ENCODE measurements at regions not wholly inside any gene's neighbourhood (a gene's known extent, or its start where the extent isn't known, plus 50 kb on each side); places are given as distances from the start of the nearest gene placed in this dataset.

DNA sequence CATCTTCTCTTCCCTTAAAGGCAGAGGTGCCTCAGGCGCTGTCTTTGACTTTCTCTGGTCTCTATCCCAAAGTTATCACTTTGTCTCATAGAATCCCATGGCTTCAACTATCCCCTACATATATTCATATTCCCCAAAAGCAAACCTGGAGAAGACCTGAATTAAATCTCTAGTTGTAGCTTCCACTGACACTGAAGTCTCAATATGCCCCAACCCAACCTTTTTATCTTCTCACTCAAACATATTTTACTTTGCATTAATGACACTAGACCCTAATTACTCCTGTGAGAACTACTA lies 354.5 kb upstream of the DUSP10 start:
- H3K9ac ChIP-seq (ENCODE audit: low read length in 5 of 5), result no peak overlapping the region
- H3K4me1 ChIP-seq (ENCODE audit: control insufficient read depth in 5 of 5, insufficient read depth in 5 of 5, low read length in 5 of 5), result peaks cover 0 to 10% (median 8%) of the 10 kb centered on the region in 5 donors
- H3K4me3 ChIP-seq (ENCODE audit: low read depth in 1 of 5, low read length in 5 of 5), result no peak overlapping the region
- no peaks in the 10 kb centered on the region for H3K9me3 ChIP-seq (ENCODE audit: control insufficient read depth in 5 of 5, low read length in 5 of 5)
- no peaks in the 10 kb centered on the region for H3K36me3 ChIP-seq (ENCODE audit: control insufficient read depth in 5 of 5, insufficient read depth in 5 of 5, low read length in 5 of 5)
- no peaks in the 10 kb centered on the region for H3K27me3 ChIP-seq (ENCODE audit: control insufficient read depth in 5 of 5, insufficient read depth in 4 of 5, low read length in 5 of 5)
- H3K27ac ChIP-seq (ENCODE audit: low read depth, low read length), result no peak overlapping the region

DNA sequence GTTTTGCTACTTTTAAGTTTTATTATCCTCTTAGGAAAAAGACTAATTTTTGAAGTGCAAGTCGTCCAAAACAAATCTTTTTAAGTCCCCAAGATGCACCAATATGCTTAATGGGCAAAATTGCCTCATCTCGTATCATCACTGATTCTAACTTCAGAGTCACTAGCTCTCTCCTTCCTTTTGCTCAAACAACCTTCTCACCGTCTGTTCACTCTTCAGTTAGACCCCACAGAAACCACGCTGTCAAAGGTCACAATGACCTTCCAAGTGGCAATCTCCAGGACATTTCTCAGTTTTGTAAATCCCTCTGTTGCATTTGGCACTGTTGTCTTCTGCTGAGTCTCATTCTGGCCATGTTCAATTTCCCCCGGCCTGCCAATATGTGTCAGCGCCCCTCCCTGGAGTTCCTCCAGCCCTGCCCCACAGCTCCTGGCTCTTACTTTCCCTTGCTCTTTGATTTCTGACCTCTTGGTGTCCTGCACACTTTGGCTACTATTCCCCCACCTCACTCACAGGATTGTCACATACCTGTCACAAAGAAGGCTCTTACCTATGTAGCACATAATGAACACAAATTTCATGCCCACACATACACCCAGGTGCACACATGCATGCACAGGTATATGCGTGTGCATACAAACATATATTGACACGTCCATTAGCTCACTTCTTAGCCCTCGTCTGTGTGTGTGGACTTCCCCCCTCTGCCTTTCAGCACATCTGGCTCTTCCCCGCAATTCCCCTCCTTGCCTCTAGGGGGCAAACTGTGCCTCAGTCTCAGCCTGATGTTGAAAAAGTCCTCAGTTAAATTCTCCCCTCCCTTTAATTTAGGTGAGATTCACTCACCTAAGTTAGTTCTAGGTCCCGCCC lies 354.0 kb upstream of the DUSP10 start:
- Histone ChIP-seq H3K27ac (ENCODE audit: low read depth, low read length) (no peak overlapping the region), H3K4me1 (ENCODE audit: control insufficient read depth in 5 of 5, insufficient read depth in 5 of 5, low read length in 5 of 5) (peaks cover 0 to 10% (median 8%) of the 10 kb centered on the region in 5 donors), H3K27me3 (ENCODE audit: control insufficient read depth in 5 of 5, insufficient read depth in 4 of 5, low read length in 5 of 5) (no peaks in the 10 kb centered on the region), H3K4me3 (ENCODE audit: low read depth in 1 of 5, low read length in 5 of 5) (no peak overlapping the region), H3K36me3 (ENCODE audit: control insufficient read depth in 5 of 5, insufficient read depth in 5 of 5, low read length in 5 of 5) (no peaks in the 10 kb centered on the region), H3K9me3 (ENCODE audit: control insufficient read depth in 5 of 5, low read length in 5 of 5) (no peaks in the 10 kb centered on the region), H3K9ac (ENCODE audit: low read length in 5 of 5) (no peak overlapping the region)

DNA sequence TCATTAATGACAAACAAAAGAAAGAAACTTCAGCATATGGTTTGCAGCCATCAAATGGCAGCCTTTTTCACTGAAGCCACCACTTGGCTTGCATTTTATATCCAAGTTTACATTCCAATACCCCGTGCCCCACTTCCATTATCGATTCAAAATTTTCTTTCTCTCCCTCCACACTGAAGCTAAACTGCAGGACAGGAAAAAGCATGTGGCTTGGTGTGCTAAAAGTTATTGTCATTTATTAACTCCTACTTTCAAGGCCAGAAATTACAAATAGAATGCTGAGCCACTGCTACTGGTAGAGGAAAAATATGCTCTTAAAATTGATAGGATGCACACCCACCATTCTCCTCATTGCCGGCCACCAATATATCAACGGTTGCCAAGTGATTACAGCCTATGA lies 351.6 kb upstream of the DUSP10 start:
- no peak overlapping the region for H3K9ac ChIP-seq (ENCODE audit: low read length in 5 of 5)
- peaks cover 0 to 10% (median 8%) of the 10 kb centered on the region in 5 donors for H3K4me1 ChIP-seq (ENCODE audit: control insufficient read depth in 5 of 5, insufficient read depth in 5 of 5, low read length in 5 of 5)
- H3K4me3 ChIP-seq (ENCODE audit: low read depth in 1 of 5, low read length in 5 of 5), result no peak overlapping the region
- no peaks in the 10 kb centered on the region for H3K9me3 ChIP-seq (ENCODE audit: control insufficient read depth in 5 of 5, low read length in 5 of 5)
- H3K27me3 ChIP-seq (ENCODE audit: control insufficient read depth in 5 of 5, insufficient read depth in 4 of 5, low read length in 5 of 5), result no peaks in the 10 kb centered on the region
- no peak overlapping the region for H3K27ac ChIP-seq (ENCODE audit: low read depth, low read length)
- H3K36me3 ChIP-seq (ENCODE audit: control insufficient read depth in 5 of 5, insufficient read depth in 5 of 5, low read length in 5 of 5), result no peaks in the 10 kb centered on the region

DNA sequence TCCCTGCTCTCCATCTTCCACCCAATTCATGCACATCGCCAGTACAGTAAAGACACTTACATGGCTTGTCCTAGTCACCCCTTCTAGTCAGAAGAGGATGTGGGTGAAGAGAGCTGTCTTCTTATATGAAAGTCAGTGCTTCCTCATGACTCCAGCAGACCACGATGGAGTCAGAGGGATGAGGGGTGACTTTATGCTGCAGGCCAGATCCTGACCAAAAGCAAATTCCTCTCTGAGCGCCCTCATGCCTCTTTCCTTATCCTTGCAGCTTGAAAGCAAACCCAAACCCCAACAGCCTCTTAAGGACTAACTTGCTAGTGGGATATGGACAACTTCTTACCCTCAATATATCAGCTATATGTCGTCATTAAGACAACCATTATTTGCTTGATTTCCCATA lies 348.2 kb upstream of the DUSP10 start:
- no peak overlapping the region for H3K4me3 ChIP-seq (ENCODE audit: low read depth in 1 of 5, low read length in 5 of 5)
- H3K9me3 ChIP-seq (ENCODE audit: control insufficient read depth in 5 of 5, low read length in 5 of 5), result peaks cover 0 to 6% (median 0%) of the 10 kb centered on the region in 5 donors
- no peaks in the 10 kb centered on the region for H3K27me3 ChIP-seq (ENCODE audit: control insufficient read depth in 5 of 5, insufficient read depth in 4 of 5, low read length in 5 of 5)
- H3K4me1 ChIP-seq (ENCODE audit: control insufficient read depth in 5 of 5, insufficient read depth in 5 of 5, low read length in 5 of 5), result peaks cover 0 to 10% (median 3%) of the 10 kb centered on the region in 5 donors
- H3K36me3 ChIP-seq (ENCODE audit: control insufficient read depth in 5 of 5, insufficient read depth in 5 of 5, low read length in 5 of 5), result no peaks in the 10 kb centered on the region
- no peak overlapping the region for H3K9ac ChIP-seq (ENCODE audit: low read length in 5 of 5)
- H3K27ac ChIP-seq (ENCODE audit: low read depth, low read length), result no peak overlapping the region

DNA sequence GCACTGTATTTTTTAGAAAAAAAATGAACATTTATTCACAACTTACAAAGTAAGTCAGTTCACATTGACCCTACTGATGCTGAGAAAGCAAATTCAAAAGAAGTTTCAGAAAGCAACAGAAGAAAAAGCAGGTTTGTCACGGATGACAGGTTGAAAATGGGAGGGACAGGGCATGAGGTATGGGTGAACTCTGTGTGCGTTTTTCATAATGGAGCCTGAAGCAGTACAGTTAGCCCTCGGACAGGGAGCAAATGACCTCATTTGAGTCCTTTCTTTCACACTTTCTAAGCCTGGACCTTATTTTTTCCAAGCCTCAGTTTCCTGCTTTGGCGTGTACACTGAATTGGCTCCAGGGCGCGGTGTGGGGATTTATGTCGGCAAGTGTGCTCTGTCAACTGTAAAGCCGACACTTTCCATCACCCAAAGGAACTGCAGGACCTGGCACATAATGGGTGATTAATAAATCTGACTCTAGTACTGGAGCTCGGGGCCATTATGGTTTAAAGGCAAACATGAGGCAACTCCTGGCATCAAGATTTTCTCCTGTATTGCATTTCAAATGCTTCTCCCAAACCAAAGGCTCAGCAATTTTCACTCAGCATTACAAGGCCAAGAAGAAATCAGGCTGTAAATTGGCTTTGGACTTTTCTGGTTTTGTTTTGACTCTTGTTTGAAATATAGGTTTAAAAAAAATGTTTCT lies 345.5 kb upstream of the DUSP10 start:
- H3K27ac ChIP-seq (ENCODE audit: low read depth, low read length), result peak overlapping the region; percentile 48
- no peaks in the 10 kb centered on the region for H3K36me3 ChIP-seq (ENCODE audit: control insufficient read depth in 5 of 5, insufficient read depth in 5 of 5, low read length in 5 of 5)
- H3K4me3 ChIP-seq (ENCODE audit: low read depth in 1 of 5, low read length in 5 of 5), result peak overlapping the region in 3 of 5 donors; percentile 0 to 25 (median 12)
- H3K27me3 ChIP-seq (ENCODE audit: control insufficient read depth in 5 of 5, insufficient read depth in 4 of 5, low read length in 5 of 5), result no peaks in the 10 kb centered on the region
- H3K9ac ChIP-seq (ENCODE audit: low read length in 5 of 5), result no peak overlapping the region
- H3K4me1 ChIP-seq (ENCODE audit: control insufficient read depth in 5 of 5, insufficient read depth in 5 of 5, low read length in 5 of 5), result peaks cover 0 to 10% (median 3%) of the 10 kb centered on the region in 5 donors
- H3K9me3 ChIP-seq (ENCODE audit: control insufficient read depth in 5 of 5, low read length in 5 of 5), result peaks cover 0 to 11% (median 9%) of the 10 kb centered on the region in 5 donors

DNA sequence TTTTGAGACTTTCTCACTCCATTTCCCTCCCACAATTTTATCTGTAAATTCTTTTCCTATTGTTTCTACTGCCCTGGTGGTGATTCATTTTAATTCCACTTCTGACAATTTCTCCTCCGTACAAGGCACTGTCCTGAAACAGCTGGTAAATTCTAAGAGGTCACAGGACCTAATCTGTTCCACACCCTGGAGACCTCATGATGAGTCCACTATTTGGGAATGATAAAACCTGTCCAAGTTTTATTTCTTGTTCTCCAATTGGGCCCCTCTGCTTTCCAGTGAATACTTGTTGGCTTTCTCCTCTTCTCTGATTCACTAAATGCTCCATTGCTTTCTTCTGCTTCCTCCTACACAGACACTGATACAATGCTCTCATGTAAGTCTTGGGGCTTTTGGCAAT lies 343.1 kb upstream of the DUSP10 start:
- peaks cover 0 to 10% (median 3%) of the 10 kb centered on the region in 5 donors for H3K4me1 ChIP-seq (ENCODE audit: control insufficient read depth in 5 of 5, insufficient read depth in 5 of 5, low read length in 5 of 5)
- no peak overlapping the region for H3K9ac ChIP-seq (ENCODE audit: low read length in 5 of 5)
- no peaks in the 10 kb centered on the region for H3K27me3 ChIP-seq (ENCODE audit: control insufficient read depth in 5 of 5, insufficient read depth in 4 of 5, low read length in 5 of 5)
- H3K27ac ChIP-seq (ENCODE audit: low read depth, low read length), result no peak overlapping the region
- peaks cover 0 to 14% (median 11%) of the 10 kb centered on the region in 5 donors for H3K9me3 ChIP-seq (ENCODE audit: control insufficient read depth in 5 of 5, low read length in 5 of 5)
- H3K36me3 ChIP-seq (ENCODE audit: control insufficient read depth in 5 of 5, insufficient read depth in 5 of 5, low read length in 5 of 5), result no peaks in the 10 kb centered on the region
- H3K4me3 ChIP-seq (ENCODE audit: low read depth in 1 of 5, low read length in 5 of 5), result no peak overlapping the region

DNA sequence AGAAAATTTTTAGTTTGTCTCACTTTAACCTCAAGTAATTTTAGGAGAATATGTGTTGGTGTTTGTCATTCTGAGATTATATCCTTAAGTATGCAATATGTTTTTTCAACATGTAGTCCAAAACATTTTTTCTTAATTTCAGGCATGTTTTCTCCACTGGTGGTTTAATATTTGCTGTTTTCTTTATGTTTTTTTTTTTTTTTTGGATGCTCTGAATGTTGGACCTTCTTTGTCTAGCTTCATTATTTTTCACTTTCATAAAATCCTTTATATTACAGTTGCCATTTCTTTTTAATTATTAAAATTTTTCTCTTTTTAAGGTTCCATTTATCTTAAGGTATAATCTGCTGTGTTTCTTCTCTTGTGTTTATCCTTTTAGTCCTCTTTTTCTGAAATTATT lies 342.2 kb upstream of the DUSP10 start:
- H3K4me1 ChIP-seq (ENCODE audit: control insufficient read depth in 5 of 5, insufficient read depth in 5 of 5, low read length in 5 of 5), result peaks cover 0 to 10% (median 3%) of the 10 kb centered on the region in 5 donors
- peaks cover 0 to 14% (median 11%) of the 10 kb centered on the region in 5 donors for H3K9me3 ChIP-seq (ENCODE audit: control insufficient read depth in 5 of 5, low read length in 5 of 5)

DNA sequence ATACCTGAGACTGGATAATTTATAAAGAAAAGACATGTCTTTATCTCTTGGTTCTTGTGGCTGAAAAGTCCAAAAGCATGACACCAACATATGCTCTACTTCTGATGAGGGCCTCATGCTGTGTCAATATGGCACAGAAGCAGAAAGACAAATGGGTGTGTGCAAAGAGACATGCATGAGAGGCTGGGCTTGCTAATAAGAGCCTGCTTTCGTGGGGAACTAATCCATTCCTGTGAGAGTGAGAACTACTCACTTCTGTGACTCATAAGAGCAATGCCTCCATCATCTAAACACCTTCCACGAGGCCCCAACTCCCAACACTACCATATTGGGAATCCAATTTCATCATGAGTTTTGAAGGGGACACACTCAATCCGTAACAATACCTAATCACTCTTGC lies 340.0 kb upstream of the DUSP10 start:
- no peak overlapping the region for H3K4me3 ChIP-seq (ENCODE audit: low read depth in 1 of 5, low read length in 5 of 5)

More for the DNA sequence above, 342.2 kb upstream of the DUSP10 start:
- H3K9ac ChIP-seq (ENCODE audit: low read length in 5 of 5), result no peak overlapping the region
- no peak overlapping the region for H3K4me3 ChIP-seq (ENCODE audit: low read depth in 1 of 5, low read length in 5 of 5)
- H3K36me3 ChIP-seq (ENCODE audit: control insufficient read depth in 5 of 5, insufficient read depth in 5 of 5, low read length in 5 of 5), result no peaks in the 10 kb centered on the region
- no peaks in the 10 kb centered on the region for H3K27me3 ChIP-seq (ENCODE audit: control insufficient read depth in 5 of 5, insufficient read depth in 4 of 5, low read length in 5 of 5)
- no peak overlapping the region for H3K27ac ChIP-seq (ENCODE audit: low read depth, low read length)

DNA sequence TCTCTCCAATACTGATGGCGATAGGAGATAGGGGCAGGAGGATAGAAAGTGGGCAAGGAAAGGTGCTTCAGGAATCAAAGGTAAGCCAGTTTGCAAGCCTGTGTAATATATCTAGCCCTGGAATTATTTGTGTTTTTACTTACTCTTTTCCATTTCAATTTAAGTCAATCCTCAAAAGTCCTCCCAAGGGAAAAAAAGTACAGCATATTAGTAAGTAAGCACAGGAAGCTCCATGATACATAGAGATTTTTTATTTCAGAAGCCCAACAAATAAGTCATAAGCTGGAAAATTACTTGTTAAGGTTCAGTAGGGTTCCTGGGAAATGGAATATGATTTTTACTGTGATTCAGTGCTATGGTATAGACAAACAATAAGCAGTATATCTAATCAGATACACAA lies 337.7 kb upstream of the DUSP10 start:
- Histone ChIP-seq H3K4me1 (ENCODE audit: control insufficient read depth in 5 of 5, insufficient read depth in 5 of 5, low read length in 5 of 5) (peaks cover 0 to 5% (median 0%) of the 10 kb centered on the region in 5 donors), H3K4me3 (ENCODE audit: low read depth in 1 of 5, low read length in 5 of 5) (no peak overlapping the region), H3K36me3 (ENCODE audit: control insufficient read depth in 5 of 5, insufficient read depth in 5 of 5, low read length in 5 of 5) (no peaks in the 10 kb centered on the region)

More for the DNA sequence above, 340.0 kb upstream of the DUSP10 start:
- H3K9me3 ChIP-seq (ENCODE audit: control insufficient read depth in 5 of 5, low read length in 5 of 5), result peaks cover 0 to 14% (median 11%) of the 10 kb centered on the region in 5 donors
- H3K4me1 ChIP-seq (ENCODE audit: control insufficient read depth in 5 of 5, insufficient read depth in 5 of 5, low read length in 5 of 5), result peaks cover 0 to 5% (median 0%) of the 10 kb centered on the region in 5 donors
- H3K27me3 ChIP-seq (ENCODE audit: control insufficient read depth in 5 of 5, insufficient read depth in 4 of 5, low read length in 5 of 5), result no peaks in the 10 kb centered on the region
- no peak overlapping the region for H3K9ac ChIP-seq (ENCODE audit: low read length in 5 of 5)
- no peak overlapping the region for H3K27ac ChIP-seq (ENCODE audit: low read depth, low read length)
- no peaks in the 10 kb centered on the region for H3K36me3 ChIP-seq (ENCODE audit: control insufficient read depth in 5 of 5, insufficient read depth in 5 of 5, low read length in 5 of 5)

DNA sequence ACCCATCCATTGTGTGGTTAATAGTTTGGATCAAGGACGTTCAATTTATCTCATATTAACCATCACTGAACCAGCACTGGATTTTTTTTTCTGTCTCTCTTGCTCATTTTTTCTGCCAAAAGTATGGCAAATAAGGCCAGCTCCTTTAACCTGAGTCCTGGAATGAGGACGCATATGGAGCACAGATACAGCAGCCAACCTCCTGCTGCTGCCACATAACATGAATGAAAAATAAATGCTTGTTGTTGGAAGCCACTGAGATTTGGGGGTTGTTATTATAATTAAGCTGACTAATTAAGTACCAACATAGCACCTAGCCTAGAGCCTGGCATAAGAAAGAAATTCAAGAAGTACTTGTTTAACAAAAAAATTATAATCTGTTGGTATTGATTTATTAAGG lies 335.3 kb upstream of the DUSP10 start:
- Histone ChIP-seq H3K27me3 (ENCODE audit: control insufficient read depth in 5 of 5, insufficient read depth in 4 of 5, low read length in 5 of 5) (no peaks in the 10 kb centered on the region), H3K9me3 (ENCODE audit: control insufficient read depth in 5 of 5, low read length in 5 of 5) (peaks cover 0 to 4% (median 0%) of the 10 kb centered on the region in 5 donors), H3K36me3 (ENCODE audit: control insufficient read depth in 5 of 5, insufficient read depth in 5 of 5, low read length in 5 of 5) (no peaks in the 10 kb centered on the region), H3K9ac (ENCODE audit: low read length in 5 of 5) (no peak overlapping the region), H3K4me3 (ENCODE audit: low read depth in 1 of 5, low read length in 5 of 5) (no peak overlapping the region), H3K4me1 (ENCODE audit: control insufficient read depth in 5 of 5, insufficient read depth in 5 of 5, low read length in 5 of 5) (peaks cover 0 to 5% (median 0%) of the 10 kb centered on the region in 5 donors), H3K27ac (ENCODE audit: low read depth, low read length) (no peak overlapping the region)

More for the DNA sequence above, 337.7 kb upstream of the DUSP10 start:
- Histone ChIP-seq H3K9ac (ENCODE audit: low read length in 5 of 5) (no peak overlapping the region), H3K27me3 (ENCODE audit: control insufficient read depth in 5 of 5, insufficient read depth in 4 of 5, low read length in 5 of 5) (no peaks in the 10 kb centered on the region), H3K27ac (ENCODE audit: low read depth, low read length) (no peak overlapping the region), H3K9me3 (ENCODE audit: control insufficient read depth in 5 of 5, low read length in 5 of 5) (peaks cover 0 to 14% (median 3%) of the 10 kb centered on the region in 5 donors)
